ENCODE measurements at regions not wholly inside any gene's neighbourhood (a gene's known extent, or its start where the extent isn't known, plus 50 kb on each side); places are given as distances from the start of the nearest gene placed in this dataset.

DNA sequence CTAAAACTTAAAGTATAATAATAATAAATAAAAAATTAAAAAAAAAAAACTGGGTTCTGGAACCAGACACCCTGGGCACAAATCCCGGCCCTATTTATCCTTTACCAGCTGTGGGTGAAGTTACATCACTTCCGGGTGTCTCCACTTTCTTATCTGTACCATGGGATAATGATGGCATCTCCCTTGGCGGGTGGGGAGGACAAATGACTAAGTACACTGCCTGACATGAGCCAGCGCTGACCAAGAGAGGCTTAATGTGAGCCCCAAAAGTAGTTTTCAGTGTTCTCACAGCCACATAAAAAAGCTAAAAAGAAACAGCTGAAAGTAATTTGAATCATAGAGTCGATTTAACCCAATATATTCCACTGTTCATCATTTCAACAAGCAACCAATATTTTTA is 424.9 kb downstream of the SOX9 start:
- in situ Hi-C loops (cut with HindIII; ENCODE audit: low sequenced_read_pairs) = loop anchor here (25.0 kb wide), 1 partner anchor 408 kb away; no protein-coding TSS in a partner anchor
- H3K4me3 ChIP-seq (ENCODE audit: low read depth, low read length) = no peak overlapping the region
- DNase-seq (ENCODE audit: low read depth, low spot score) = no peak
- TF ChIP-seq, protein P1, sequence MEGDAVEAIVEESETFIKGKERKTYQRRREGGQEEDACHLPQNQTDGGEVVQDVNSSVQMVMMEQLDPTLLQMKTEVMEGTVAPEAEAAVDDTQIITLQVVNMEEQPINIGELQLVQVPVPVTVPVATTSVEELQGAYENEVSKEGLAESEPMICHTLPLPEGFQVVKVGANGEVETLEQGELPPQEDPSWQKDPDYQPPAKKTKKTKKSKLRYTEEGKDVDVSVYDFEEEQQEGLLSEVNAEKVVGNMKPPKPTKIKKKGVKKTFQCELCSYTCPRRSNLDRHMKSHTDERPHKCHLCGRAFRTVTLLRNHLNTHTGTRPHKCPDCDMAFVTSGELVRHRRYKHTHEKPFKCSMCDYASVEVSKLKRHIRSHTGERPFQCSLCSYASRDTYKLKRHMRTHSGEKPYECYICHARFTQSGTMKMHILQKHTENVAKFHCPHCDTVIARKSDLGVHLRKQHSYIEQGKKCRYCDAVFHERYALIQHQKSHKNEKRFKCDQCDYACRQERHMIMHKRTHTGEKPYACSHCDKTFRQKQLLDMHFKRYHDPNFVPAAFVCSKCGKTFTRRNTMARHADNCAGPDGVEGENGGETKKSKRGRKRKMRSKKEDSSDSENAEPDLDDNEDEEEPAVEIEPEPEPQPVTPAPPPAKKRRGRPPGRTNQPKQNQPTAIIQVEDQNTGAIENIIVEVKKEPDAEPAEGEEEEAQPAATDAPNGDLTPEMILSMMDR (IDR thresholded peaks at IDR 0.05; ENCODE audit: low read depth, low read length) = no peak

DNA sequence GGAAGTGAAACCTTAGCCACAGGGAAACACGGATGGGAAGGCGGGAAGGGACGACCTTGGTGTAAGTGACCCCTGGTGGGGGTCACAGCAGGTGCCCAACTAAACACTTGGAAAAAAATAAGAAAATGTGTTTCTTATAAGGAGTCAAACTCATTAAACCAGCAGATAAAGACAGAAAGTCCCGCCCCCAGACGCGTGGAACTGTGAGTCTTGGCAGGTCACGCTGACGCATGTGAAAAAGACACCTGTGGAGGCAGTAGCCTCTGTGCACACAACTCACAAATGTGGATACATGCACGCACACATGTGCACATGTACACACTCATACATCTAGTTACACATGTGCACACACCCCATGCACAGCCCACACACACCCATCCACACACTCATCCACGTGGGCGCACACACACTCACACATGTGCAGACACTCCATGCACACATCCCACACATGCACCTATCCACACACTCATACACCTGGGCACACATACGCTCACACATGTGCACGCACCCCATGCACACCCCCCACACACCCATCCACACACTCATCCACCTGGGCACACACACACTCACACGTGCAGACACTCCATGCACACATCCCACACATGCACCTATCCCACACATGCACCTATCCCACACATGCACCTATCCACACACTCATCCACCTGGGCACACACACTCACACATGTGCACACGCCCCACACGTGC is 432.4 kb downstream of the SOX9 start:
- in situ Hi-C loops (cut with HindIII; ENCODE audit: low sequenced_read_pairs) = no loop called here

DNA sequence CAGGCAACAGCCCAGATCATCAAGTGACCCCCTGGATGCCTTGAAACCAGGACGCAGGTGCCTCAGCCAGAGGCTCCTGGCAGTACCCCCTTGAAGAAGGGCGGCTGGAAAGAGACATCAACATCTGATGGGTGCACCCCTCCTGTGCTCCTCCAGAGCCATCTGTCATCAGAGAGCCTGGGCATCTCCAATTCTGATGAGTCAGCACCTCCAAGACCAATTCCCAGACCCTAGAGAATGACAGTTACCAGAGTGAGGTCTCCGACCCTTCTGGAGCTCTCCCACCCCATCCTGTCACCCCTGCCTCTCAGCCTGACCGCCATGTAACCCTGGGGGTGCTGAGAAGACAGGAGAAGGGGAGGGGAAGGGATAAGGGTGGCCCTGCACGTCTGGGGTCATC is 433.7 kb downstream of the SOX9 start:
- no peak for DNase-seq (ENCODE audit: low read depth, low spot score)
- TF ChIP-seq, protein P1 (IDR thresholded peaks at IDR 0.05; ENCODE audit: low read depth, low read length) = no peak
- in situ Hi-C loops (cut with HindIII; ENCODE audit: low sequenced_read_pairs) = no loop called here
- H3K4me3 ChIP-seq (ENCODE audit: low read depth, low read length) = no peak overlapping the region

More for the DNA sequence above, 432.4 kb downstream of the SOX9 start:
- no peak overlapping the region for H3K4me3 ChIP-seq (ENCODE audit: low read depth, low read length)
- TF ChIP-seq, protein P1 (IDR thresholded peaks at IDR 0.05; ENCODE audit: low read depth, low read length) = no peak
- DNase-seq (ENCODE audit: low read depth, low spot score) = no peak

DNA sequence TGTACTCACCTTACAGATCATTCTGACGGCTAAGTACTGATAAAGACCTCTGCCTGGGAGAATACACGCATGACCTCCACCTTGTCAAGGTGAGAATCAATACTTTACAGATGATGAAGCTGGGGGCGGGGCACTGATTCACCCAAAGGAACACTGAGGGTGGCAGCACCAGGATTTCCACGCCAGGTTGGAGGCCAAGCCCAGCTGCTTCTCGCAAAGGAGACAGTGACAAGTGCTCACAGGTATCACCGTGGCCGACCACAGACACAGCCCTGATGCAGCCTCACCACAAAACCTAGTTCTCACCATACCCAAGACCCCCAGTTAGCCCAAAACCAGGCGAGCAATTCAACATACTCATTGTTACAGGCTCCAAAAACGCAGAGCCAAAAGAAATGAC is 434.2 kb downstream of the SOX9 start:
- H3K4me3 ChIP-seq (ENCODE audit: low read depth, low read length) = no peak overlapping the region
- no peak for DNase-seq (ENCODE audit: low read depth, low spot score)
- TF ChIP-seq, protein P1 (IDR thresholded peaks at IDR 0.05; ENCODE audit: low read depth, low read length) = no peak
- in situ Hi-C loops (cut with HindIII; ENCODE audit: low sequenced_read_pairs) = no loop called here

- peak; percentile 57 for DNase-seq (ENCODE audit: low read depth, low spot score)
- TF ChIP-seq, protein P1 (IDR thresholded peaks at IDR 0.05; ENCODE audit: low read depth, low read length) = peak; percentile 87
- no peak overlapping the region for H3K4me3 ChIP-seq (ENCODE audit: low read depth, low read length)
- in situ Hi-C loops (cut with HindIII; ENCODE audit: low sequenced_read_pairs) = no loop called here
These were observed 436.4 kb downstream of the SOX9 start for GRCh38 chr17:72556944-72557826.

GRCh38 chr17:72558971-72559476 is 438.2 kb downstream of the SOX9 start:
- H3K4me3 ChIP-seq (ENCODE audit: low read depth, low read length) = no peak overlapping the region
- no peak for DNase-seq (ENCODE audit: low read depth, low spot score)
- TF ChIP-seq, protein P1 (IDR thresholded peaks at IDR 0.05; ENCODE audit: low read depth, low read length) = no peak
- in situ Hi-C loops (cut with HindIII; ENCODE audit: low sequenced_read_pairs) = no loop called here
